ENCODE measurements at regions not wholly inside any gene's neighbourhood (a gene's known extent, or its start where the extent isn't known, plus 50 kb on each side); places are given as distances from the start of the nearest gene placed in this dataset.

- no peaks in the 10 kb centered on the region for H3K9me3 ChIP-seq (ENCODE audit: control insufficient read depth, insufficient read depth, low read depth, low read length)
- H3K27ac ChIP-seq (ENCODE audit: low read depth, low read length), result no peak overlapping the region
- no peaks in the 10 kb centered on the region for H3K36me3 ChIP-seq (ENCODE audit: control insufficient read depth, insufficient read depth, low read length)
- H3K4me1 ChIP-seq (ENCODE audit: control insufficient read depth, insufficient read depth, low read length), result no peaks in the 10 kb centered on the region
- no peak overlapping the region for H3K4me3 ChIP-seq (ENCODE audit: low read depth, low read length)
- H3K9ac ChIP-seq (ENCODE audit: low read length), result no peak overlapping the region
- no peaks in the 10 kb centered on the region for H3K27me3 ChIP-seq (ENCODE audit: control insufficient read depth, insufficient read depth, low read length)
Observed at GRCh38 chr5:12848709-12849108, 944.5 kb upstream of the CTNND2 start.

GRCh38 chr5:12845549-12846159 lies 941.4 kb upstream of the CTNND2 start:
- Histone ChIP-seq H3K36me3 (ENCODE audit: control insufficient read depth, insufficient read depth, low read length) (no peaks in the 10 kb centered on the region), H3K4me1 (ENCODE audit: control insufficient read depth, insufficient read depth, low read length) (no peaks in the 10 kb centered on the region), H3K27ac (ENCODE audit: low read depth, low read length) (no peak overlapping the region), H3K27me3 (ENCODE audit: control insufficient read depth, insufficient read depth, low read length) (no peaks in the 10 kb centered on the region), H3K9me3 (ENCODE audit: control insufficient read depth, insufficient read depth, low read depth, low read length) (no peaks in the 10 kb centered on the region), H3K9ac (ENCODE audit: low read length) (no peak overlapping the region), H3K4me3 (ENCODE audit: low read depth, low read length) (no peak overlapping the region)

GRCh38 chr5:12840972-12841371 lies 936.7 kb upstream of the CTNND2 start:
- no peak overlapping the region for H3K4me3 ChIP-seq (ENCODE audit: low read depth, low read length)
- H3K27me3 ChIP-seq (ENCODE audit: control insufficient read depth, insufficient read depth, low read length), result no peaks in the 10 kb centered on the region
- H3K27ac ChIP-seq (ENCODE audit: low read depth, low read length), result no peak overlapping the region
- H3K9me3 ChIP-seq (ENCODE audit: control insufficient read depth, insufficient read depth, low read depth, low read length), result no peaks in the 10 kb centered on the region
- H3K36me3 ChIP-seq (ENCODE audit: control insufficient read depth, insufficient read depth, low read length), result no peaks in the 10 kb centered on the region
- no peak overlapping the region for H3K9ac ChIP-seq (ENCODE audit: low read length)
- no peaks in the 10 kb centered on the region for H3K4me1 ChIP-seq (ENCODE audit: control insufficient read depth, insufficient read depth, low read length)

GRCh38 chr5:12837592-12837991 lies 933.3 kb upstream of the CTNND2 start:
- H3K27me3 ChIP-seq (ENCODE audit: control insufficient read depth, insufficient read depth, low read length), result no peaks in the 10 kb centered on the region
- no peaks in the 10 kb centered on the region for H3K9me3 ChIP-seq (ENCODE audit: control insufficient read depth, insufficient read depth, low read depth, low read length)
- no peak overlapping the region for H3K27ac ChIP-seq (ENCODE audit: low read depth, low read length)
- H3K36me3 ChIP-seq (ENCODE audit: control insufficient read depth, insufficient read depth, low read length), result no peaks in the 10 kb centered on the region
- H3K4me1 ChIP-seq (ENCODE audit: control insufficient read depth, insufficient read depth, low read length), result no peaks in the 10 kb centered on the region
- no peak overlapping the region for H3K9ac ChIP-seq (ENCODE audit: low read length)
- H3K4me3 ChIP-seq (ENCODE audit: low read depth, low read length), result no peak overlapping the region

- no peak overlapping the region for H3K4me3 ChIP-seq (ENCODE audit: low read depth, low read length)
- H3K27ac ChIP-seq (ENCODE audit: low read depth, low read length), result no peak overlapping the region
- no peaks in the 10 kb centered on the region for H3K27me3 ChIP-seq (ENCODE audit: control insufficient read depth, insufficient read depth, low read length)
- no peak overlapping the region for H3K9ac ChIP-seq (ENCODE audit: low read length)
- H3K4me1 ChIP-seq (ENCODE audit: control insufficient read depth, insufficient read depth, low read length), result no peaks in the 10 kb centered on the region
- H3K9me3 ChIP-seq (ENCODE audit: control insufficient read depth, insufficient read depth, low read depth, low read length), result peaks cover 12% of the 10 kb centered on the region; the same call in 1 of the 2 replicates
- H3K36me3 ChIP-seq (ENCODE audit: control insufficient read depth, insufficient read depth, low read length), result no peaks in the 10 kb centered on the region
Observed at GRCh38 chr5:12825163-12825562, 920.9 kb upstream of the CTNND2 start.

GRCh38 chr5:12805165-12805698 lies 901.0 kb upstream of the CTNND2 start:
- H3K4me1 ChIP-seq (ENCODE audit: control insufficient read depth, insufficient read depth, low read length), result peaks cover 3% of the 10 kb centered on the region; the same call in 1 of the 2 replicates
- H3K27me3 ChIP-seq (ENCODE audit: control insufficient read depth, insufficient read depth, low read length), result no peaks in the 10 kb centered on the region
- no peaks in the 10 kb centered on the region for H3K36me3 ChIP-seq (ENCODE audit: control insufficient read depth, insufficient read depth, low read length)
- no peak overlapping the region for H3K27ac ChIP-seq (ENCODE audit: low read depth, low read length)
- H3K9ac ChIP-seq (ENCODE audit: low read length), result no peak overlapping the region
- H3K9me3 ChIP-seq (ENCODE audit: control insufficient read depth, insufficient read depth, low read depth, low read length), result no peaks in the 10 kb centered on the region
- no peak overlapping the region for H3K4me3 ChIP-seq (ENCODE audit: low read depth, low read length)

GRCh38 chr5:12799165-12799564 lies 894.9 kb upstream of the CTNND2 start:
- Histone ChIP-seq H3K9me3 (ENCODE audit: control insufficient read depth, insufficient read depth, low read depth, low read length) (peaks cover 7% of the 10 kb centered on the region), H3K4me1 (ENCODE audit: control insufficient read depth, insufficient read depth, low read length) (no peaks in the 10 kb centered on the region), H3K27me3 (ENCODE audit: control insufficient read depth, insufficient read depth, low read length) (no peaks in the 10 kb centered on the region), H3K27ac (ENCODE audit: low read depth, low read length) (no peak overlapping the region), H3K9ac (ENCODE audit: low read length) (no peak overlapping the region), H3K4me3 (ENCODE audit: low read depth, low read length) (no peak overlapping the region), H3K36me3 (ENCODE audit: control insufficient read depth, insufficient read depth, low read length) (no peaks in the 10 kb centered on the region; the same call in 1 of the 2 replicates)

GRCh38 chr5:12795333-12795663 lies 891.1 kb upstream of the CTNND2 start:
- Histone ChIP-seq H3K36me3 (ENCODE audit: control insufficient read depth, insufficient read depth, low read length) (no peaks in the 10 kb centered on the region; the same call in 1 of the 2 replicates), H3K27me3 (ENCODE audit: control insufficient read depth, insufficient read depth, low read length) (no peaks in the 10 kb centered on the region), H3K4me1 (ENCODE audit: control insufficient read depth, insufficient read depth, low read length) (no peaks in the 10 kb centered on the region), H3K4me3 (ENCODE audit: low read depth, low read length) (no peak overlapping the region), H3K27ac (ENCODE audit: low read depth, low read length) (no peak overlapping the region), H3K9ac (ENCODE audit: low read length) (no peak overlapping the region), H3K9me3 (ENCODE audit: control insufficient read depth, insufficient read depth, low read depth, low read length) (peaks cover 7% of the 10 kb centered on the region)

- Histone ChIP-seq H3K27ac (ENCODE audit: low read depth, low read length) (no peak overlapping the region), H3K4me3 (ENCODE audit: low read depth, low read length) (no peak overlapping the region), H3K27me3 (ENCODE audit: control insufficient read depth, insufficient read depth, low read length) (no peaks in the 10 kb centered on the region), H3K9me3 (ENCODE audit: control insufficient read depth, insufficient read depth, low read depth, low read length) (peaks cover 7% of the 10 kb centered on the region), H3K4me1 (ENCODE audit: control insufficient read depth, insufficient read depth, low read length) (no peaks in the 10 kb centered on the region), H3K36me3 (ENCODE audit: control insufficient read depth, insufficient read depth, low read length) (no peaks in the 10 kb centered on the region; the same call in 1 of the 2 replicates), H3K9ac (ENCODE audit: low read length) (no peak overlapping the region)
Observed at GRCh38 chr5:12794476-12795332, 890.5 kb upstream of the CTNND2 start.

GRCh38 chr5:12793373-12793772 lies 889.1 kb upstream of the CTNND2 start:
- Histone ChIP-seq H3K27me3 (ENCODE audit: control insufficient read depth, insufficient read depth, low read length) (no peaks in the 10 kb centered on the region), H3K27ac (ENCODE audit: low read depth, low read length) (no peak overlapping the region), H3K4me3 (ENCODE audit: low read depth, low read length) (no peak overlapping the region), H3K9ac (ENCODE audit: low read length) (no peak overlapping the region), H3K9me3 (ENCODE audit: control insufficient read depth, insufficient read depth, low read depth, low read length) (peaks cover 7% of the 10 kb centered on the region), H3K36me3 (ENCODE audit: control insufficient read depth, insufficient read depth, low read length) (no peaks in the 10 kb centered on the region; the same call in 1 of the 2 replicates), H3K4me1 (ENCODE audit: control insufficient read depth, insufficient read depth, low read length) (no peaks in the 10 kb centered on the region)

GRCh38 chr5:12780536-12780935 lies 876.3 kb upstream of the CTNND2 start:
- H3K27me3 ChIP-seq (ENCODE audit: control insufficient read depth, insufficient read depth, low read length), result no peaks in the 10 kb centered on the region

More at GRCh38 chr5:12780536-12780935, 876.3 kb upstream of the CTNND2 start:
- H3K27ac ChIP-seq (ENCODE audit: low read depth, low read length), result no peak overlapping the region
- no peaks in the 10 kb centered on the region for H3K4me1 ChIP-seq (ENCODE audit: control insufficient read depth, insufficient read depth, low read length)
- H3K9ac ChIP-seq (ENCODE audit: low read length), result no peak overlapping the region
- H3K9me3 ChIP-seq (ENCODE audit: control insufficient read depth, insufficient read depth, low read depth, low read length), result no peaks in the 10 kb centered on the region
- H3K36me3 ChIP-seq (ENCODE audit: control insufficient read depth, insufficient read depth, low read length), result no peaks in the 10 kb centered on the region
- no peak overlapping the region for H3K4me3 ChIP-seq (ENCODE audit: low read depth, low read length)

Data from HUES6 (cell line).